Nephron (organoid): ENCODE measurements at regions not wholly inside any gene's neighbourhood (a gene's known extent, or its start where the extent isn't known, plus 50 kb on each side); places are given as distances from the start of the nearest gene placed in this dataset.

Source experiments
- H3K27ac Mint-ChIP-seq, 3 experiments: 2 replicates each; pipeline ENCODE4 v1.8.0; 2020; ENCODE audit warnings: mixed read lengths in 3 of 3, mild to moderate bottlenecking in 2 of 3, moderate library complexity in 1 of 3
- H3K27me3 Mint-ChIP-seq: 2 replicates; pipeline ENCODE4 v1.8.0; 2021; ENCODE audit warnings: low read depth, mild to moderate bottlenecking, moderate library complexity, mixed read lengths
- H3K36me3 Mint-ChIP-seq: 2 replicates; pipeline ENCODE4 v1.8.0; 2020; ENCODE audit warnings: low read depth, mixed read lengths
- H3K4me1 Mint-ChIP-seq: 2 replicates; pipeline ENCODE4 v1.8.0; 2020; ENCODE audit warnings: mixed read lengths
- H3K4me3 Mint-ChIP-seq, 3 experiments: 2 replicates each; pipeline ENCODE4 v1.8.0; 2020; ENCODE audit warnings: mild to moderate bottlenecking in 3 of 3, mixed read lengths in 3 of 3, moderate library complexity in 2 of 3
- H3K9me3 Mint-ChIP-seq: 2 replicates; pipeline ENCODE4 v1.8.0; 2020; ENCODE audit warnings: mixed read lengths
- TF ChIP-seq, protein P1 (sequence below), 3 experiments: fragments of 200-600 bp; sonication (generic); IDR thresholded peaks; one replicate each; pipeline ENCODE4 v1.5.0; 2021; ENCODE audit warnings: antibody characterized with exemption in 3 of 3; ENCODE audit not compliant: unreplicated experiment in 3 of 3

DNA sequence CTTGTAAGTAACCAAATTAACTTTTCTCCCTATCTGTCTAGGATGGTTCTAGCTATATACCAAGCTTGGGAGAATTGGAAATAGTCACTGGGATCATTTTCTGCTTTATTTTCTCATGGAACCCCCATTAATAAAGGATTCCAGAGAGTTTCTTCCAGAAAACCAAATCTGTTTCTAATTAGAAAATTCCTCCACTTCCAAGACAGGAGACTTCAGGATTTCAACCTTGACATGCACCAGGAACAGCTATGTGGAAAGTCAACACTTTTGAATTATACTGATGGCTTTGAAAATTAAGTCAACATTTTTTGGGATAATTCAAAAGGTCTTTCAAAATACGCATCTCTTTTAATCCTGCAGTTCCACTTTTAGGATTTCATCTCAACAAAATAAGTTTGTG is 138.3 kb downstream of the MEX3B start:
- H3K4me1 Mint-ChIP-seq = peaks cover 14% of the 10 kb centered on the region
- no peaks in the 10 kb centered on the region for H3K9me3 Mint-ChIP-seq
- no peak overlapping the region for H3K27ac Mint-ChIP-seq
- TF ChIP-seq, protein P1, sequence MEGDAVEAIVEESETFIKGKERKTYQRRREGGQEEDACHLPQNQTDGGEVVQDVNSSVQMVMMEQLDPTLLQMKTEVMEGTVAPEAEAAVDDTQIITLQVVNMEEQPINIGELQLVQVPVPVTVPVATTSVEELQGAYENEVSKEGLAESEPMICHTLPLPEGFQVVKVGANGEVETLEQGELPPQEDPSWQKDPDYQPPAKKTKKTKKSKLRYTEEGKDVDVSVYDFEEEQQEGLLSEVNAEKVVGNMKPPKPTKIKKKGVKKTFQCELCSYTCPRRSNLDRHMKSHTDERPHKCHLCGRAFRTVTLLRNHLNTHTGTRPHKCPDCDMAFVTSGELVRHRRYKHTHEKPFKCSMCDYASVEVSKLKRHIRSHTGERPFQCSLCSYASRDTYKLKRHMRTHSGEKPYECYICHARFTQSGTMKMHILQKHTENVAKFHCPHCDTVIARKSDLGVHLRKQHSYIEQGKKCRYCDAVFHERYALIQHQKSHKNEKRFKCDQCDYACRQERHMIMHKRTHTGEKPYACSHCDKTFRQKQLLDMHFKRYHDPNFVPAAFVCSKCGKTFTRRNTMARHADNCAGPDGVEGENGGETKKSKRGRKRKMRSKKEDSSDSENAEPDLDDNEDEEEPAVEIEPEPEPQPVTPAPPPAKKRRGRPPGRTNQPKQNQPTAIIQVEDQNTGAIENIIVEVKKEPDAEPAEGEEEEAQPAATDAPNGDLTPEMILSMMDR (IDR thresholded peaks at IDR 0.05; ENCODE audit: unreplicated experiment in 3 of 3) = no peak
- no peak overlapping the region for H3K4me3 Mint-ChIP-seq
- H3K27me3 Mint-ChIP-seq = no peaks in the 10 kb centered on the region
- peaks cover 3% of the 10 kb centered on the region for H3K36me3 Mint-ChIP-seq

DNA sequence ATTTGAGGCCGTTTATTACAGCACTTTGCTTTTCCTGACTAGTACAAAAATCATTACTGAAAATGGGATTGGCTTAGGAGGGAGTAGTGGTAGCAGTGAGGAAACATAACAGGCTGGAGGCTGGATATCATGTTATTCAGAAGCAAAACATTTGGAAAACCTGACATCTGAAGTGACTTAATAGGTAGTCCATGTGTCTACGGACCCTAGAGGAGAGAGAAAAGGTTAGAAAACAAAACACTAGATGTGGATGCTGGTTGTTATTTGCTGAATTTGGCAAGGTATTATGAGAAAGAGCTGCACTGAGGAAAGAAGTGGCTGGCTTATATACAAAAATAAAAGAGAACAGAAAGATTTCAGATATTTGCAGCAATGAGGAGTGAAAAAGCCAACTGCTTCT is 139.9 kb downstream of the MEX3B start:
- Mint-ChIP-seq H3K4me3 (no peak overlapping the region), H3K27ac (peak overlapping the region in 2 of 3 experiments; percentile 6 to 30), H3K4me1 (peaks cover 20% of the 10 kb centered on the region), H3K36me3 (peaks cover 3% of the 10 kb centered on the region), H3K9me3 (no peaks in the 10 kb centered on the region), H3K27me3 (no peaks in the 10 kb centered on the region)
- TF ChIP-seq, protein P1 (IDR thresholded peaks at IDR 0.05; ENCODE audit: unreplicated experiment in 3 of 3) = no peak

DNA sequence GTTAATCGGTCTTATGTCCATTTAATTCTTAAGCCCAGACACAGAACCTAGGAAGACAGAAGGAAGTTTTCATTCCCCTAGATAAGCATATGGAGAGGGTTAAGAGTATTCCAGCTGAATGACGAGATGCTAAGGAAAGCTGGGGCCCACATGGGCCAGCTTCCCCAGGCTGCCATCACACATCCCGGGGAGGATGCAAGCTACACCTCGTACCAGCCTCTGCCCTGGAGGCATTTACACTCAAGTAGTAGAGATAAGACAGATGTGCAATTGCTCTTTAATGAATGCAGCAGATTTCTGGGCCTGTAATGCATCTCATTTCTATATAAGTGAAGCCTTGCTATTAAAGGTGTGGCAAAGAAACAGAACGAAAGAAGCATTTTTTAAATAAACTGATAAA is 144.5 kb downstream of the MEX3B start:
- Mint-ChIP-seq H3K4me1 (peaks cover 33% of the 10 kb centered on the region), H3K9me3 (no peaks in the 10 kb centered on the region), H3K27ac (peak overlapping the region in 1 of 3 experiments; percentile 40), H3K27me3 (no peaks in the 10 kb centered on the region), H3K36me3 (peaks cover 3% of the 10 kb centered on the region), H3K4me3 (no peak overlapping the region)
- TF ChIP-seq, protein P1 (IDR thresholded peaks at IDR 0.05; ENCODE audit: unreplicated experiment in 3 of 3) = no peak

DNA sequence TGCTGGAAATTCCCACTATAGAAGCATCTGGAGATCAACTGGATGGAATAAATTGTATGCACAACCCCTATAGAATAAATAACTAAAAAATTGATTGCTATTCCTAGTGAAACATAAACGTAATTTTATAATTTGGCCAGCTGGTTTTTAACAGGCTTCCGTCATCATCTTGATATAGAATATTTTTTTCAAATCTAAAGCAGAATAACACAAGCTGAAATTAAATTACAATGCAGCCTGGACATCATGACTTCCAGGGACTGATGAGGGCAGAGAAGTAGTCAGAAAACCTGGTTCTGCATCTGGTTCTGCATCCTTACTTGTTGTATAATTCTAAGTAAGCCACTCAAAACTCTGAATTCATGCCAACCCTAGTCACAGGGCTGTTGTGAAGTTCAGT is 146.1 kb downstream of the MEX3B start:
- Mint-ChIP-seq H3K4me1 (peaks cover 25% of the 10 kb centered on the region), H3K36me3 (no peaks in the 10 kb centered on the region), H3K4me3 (no peak overlapping the region), H3K9me3 (no peaks in the 10 kb centered on the region), H3K27ac (no peak overlapping the region), H3K27me3 (no peaks in the 10 kb centered on the region)
- TF ChIP-seq, protein P1 (IDR thresholded peaks at IDR 0.05; ENCODE audit: unreplicated experiment in 3 of 3) = no peak

DNA sequence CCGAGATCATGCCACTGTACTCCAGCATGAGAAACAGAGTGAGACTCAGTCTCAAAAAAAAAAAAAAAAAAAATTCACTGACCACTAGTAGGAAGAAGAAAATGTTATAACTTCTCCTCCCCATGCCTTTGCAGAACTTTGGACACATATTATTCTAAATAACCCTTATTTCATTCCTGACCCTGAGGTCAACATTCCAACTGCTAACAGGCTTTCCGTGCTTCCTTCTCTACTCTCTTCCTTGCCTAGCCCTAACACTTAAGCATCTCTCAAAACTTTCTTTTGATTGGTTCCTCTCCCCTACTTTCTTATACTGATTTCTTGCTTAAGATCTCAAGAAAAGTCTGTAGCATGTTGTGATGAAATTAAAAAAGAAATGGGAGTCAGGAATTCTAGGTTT is 146.8 kb downstream of the MEX3B start:
- Mint-ChIP-seq H3K36me3 (no peaks in the 10 kb centered on the region), H3K9me3 (no peaks in the 10 kb centered on the region), H3K27me3 (no peaks in the 10 kb centered on the region), H3K4me1 (peaks cover 32% of the 10 kb centered on the region), H3K27ac (peak overlapping the region in 1 of 3 experiments; percentile 6), H3K4me3 (no peak overlapping the region)
- TF ChIP-seq, protein P1 (IDR thresholded peaks at IDR 0.05; ENCODE audit: unreplicated experiment in 3 of 3) = no peak

DNA sequence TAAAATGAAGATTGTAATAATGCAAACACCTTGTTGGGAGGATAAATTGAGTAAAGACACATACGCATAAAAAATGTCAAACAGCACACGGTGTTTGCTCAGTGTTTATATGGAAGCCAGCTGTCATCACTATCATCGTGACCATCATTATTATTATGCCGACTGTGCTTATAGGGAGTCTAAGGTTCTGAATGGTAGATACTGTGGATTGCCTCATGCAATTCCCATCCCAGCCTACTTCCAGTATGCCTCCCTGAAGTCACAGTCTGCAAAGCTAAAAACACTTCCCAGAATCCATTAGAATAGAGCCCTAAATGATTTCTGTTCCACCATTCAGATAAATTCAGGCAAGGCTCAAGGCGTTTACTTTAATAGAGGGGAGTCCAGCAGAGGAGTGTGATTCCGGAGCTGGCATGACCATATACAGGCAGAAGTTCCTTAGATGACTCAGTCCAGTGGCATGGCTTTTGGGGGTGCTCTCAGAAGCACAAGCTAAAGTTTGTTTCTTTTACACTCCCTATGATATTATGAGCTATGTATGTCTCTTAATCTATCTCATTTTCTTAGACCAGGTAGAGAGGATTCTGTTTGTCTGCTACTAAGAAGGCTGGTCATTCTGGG is 148.7 kb downstream of the MEX3B start:
- TF ChIP-seq, protein P1 (IDR thresholded peaks at IDR 0.05; ENCODE audit: unreplicated experiment in 3 of 3) = no peak

More for the DNA sequence above, 148.7 kb downstream of the MEX3B start:
- no peaks in the 10 kb centered on the region for H3K9me3 Mint-ChIP-seq
- H3K4me3 Mint-ChIP-seq = no peak overlapping the region
- H3K27ac Mint-ChIP-seq = peak overlapping the region in 1 of 3 experiments; percentile 23
- H3K36me3 Mint-ChIP-seq = no peaks in the 10 kb centered on the region
- no peaks in the 10 kb centered on the region for H3K27me3 Mint-ChIP-seq
- peaks cover 42% of the 10 kb centered on the region for H3K4me1 Mint-ChIP-seq
